ENCODE measurements at regions not wholly inside any gene's neighbourhood (a gene's known extent, or its start where the extent isn't known, plus 50 kb on each side); places are given as distances from the start of the nearest gene placed in this dataset.
A peak's percentile ranks its signal among the peaks of the same experiment; 100 is the strongest.

DNA sequence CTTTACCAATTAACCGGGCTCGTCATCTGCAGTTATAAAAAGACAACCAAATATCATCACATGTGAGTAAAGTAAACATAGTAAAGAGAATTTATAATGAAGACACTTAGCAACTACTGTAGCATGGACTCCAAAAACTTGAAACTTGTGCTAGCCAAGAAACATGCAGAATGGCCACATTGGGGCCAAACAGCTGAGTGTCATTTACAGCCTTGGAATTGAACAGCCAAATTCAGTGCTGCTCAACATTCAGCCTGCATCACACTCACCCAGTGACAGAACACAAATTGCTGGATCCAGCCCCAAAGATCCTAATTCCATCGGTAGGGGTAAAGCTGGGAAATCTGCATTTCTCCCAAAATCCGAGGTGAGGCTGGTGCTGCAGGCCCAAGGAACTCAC is 224.8 kb upstream of the GYPC start:
- H3K9me3 Mint-ChIP-seq, result no peaks in the 10 kb centered on the region
- no peaks in the 10 kb centered on the region for H3K4me1 Mint-ChIP-seq
- ChIA-PET POLR2A (no interaction called here), CTCF (no interaction called here)
- no peak overlapping the region for H3K27ac Mint-ChIP-seq
- H3K4me3 Mint-ChIP-seq, result no peak overlapping the region
- DNase-seq, result no peak
- H3K27me3 Mint-ChIP-seq, result peaks cover 5% of the 10 kb centered on the region
- no peaks in the 10 kb centered on the region for H3K36me3 Mint-ChIP-seq (ENCODE audit: low read depth)

DNA sequence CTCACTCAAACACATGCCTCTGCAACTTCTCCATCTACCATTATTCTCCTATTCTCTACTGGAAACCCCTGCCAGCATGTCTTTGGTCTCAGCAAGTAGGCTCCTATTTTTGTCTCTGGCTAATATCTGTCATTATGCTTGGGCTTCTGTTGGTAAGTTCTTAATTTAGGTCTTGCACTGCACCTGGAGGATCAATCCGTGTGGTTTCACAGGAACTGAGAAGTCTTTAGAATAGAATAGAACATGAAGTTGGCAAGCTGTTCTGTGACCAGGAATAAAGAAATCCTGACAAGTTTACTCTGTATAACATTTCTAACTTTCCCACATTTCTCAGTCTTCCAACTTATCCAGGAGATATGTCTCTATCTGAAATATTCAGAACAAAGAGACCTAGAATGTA is 219.5 kb upstream of the GYPC start:
- DNase-seq, result no peak
- Mint-ChIP-seq H3K27ac (no peak overlapping the region), H3K27me3 (peaks cover 6% of the 10 kb centered on the region), H3K4me1 (no peaks in the 10 kb centered on the region), H3K9me3 (no peaks in the 10 kb centered on the region), H3K4me3 (no peak overlapping the region), H3K36me3 (ENCODE audit: low read depth) (no peaks in the 10 kb centered on the region)
- ChIA-PET POLR2A (no interaction called here), CTCF (no interaction called here)

GRCh38 chr2:126437016-126437415 is 218.9 kb upstream of the GYPC start:
- Mint-ChIP-seq H3K9me3 (no peaks in the 10 kb centered on the region), H3K4me1 (no peaks in the 10 kb centered on the region), H3K36me3 (ENCODE audit: low read depth) (no peaks in the 10 kb centered on the region), H3K27me3 (peaks cover 8% of the 10 kb centered on the region), H3K4me3 (no peak overlapping the region), H3K27ac (no peak overlapping the region)
- POLR2A ChIA-PET, result no interaction called here
- CTCF ChIA-PET, result no interaction called here
- DNase-seq, result no peak

- POLR2A ChIA-PET, result no interaction called here
- H3K4me1 Mint-ChIP-seq, result no peaks in the 10 kb centered on the region
- DNase-seq, result no peak
- H3K27ac Mint-ChIP-seq, result no peak overlapping the region
- CTCF ChIA-PET, result no interaction called here
- peaks cover 9% of the 10 kb centered on the region for H3K27me3 Mint-ChIP-seq
- H3K36me3 Mint-ChIP-seq (ENCODE audit: low read depth), result no peaks in the 10 kb centered on the region
- no peaks in the 10 kb centered on the region for H3K9me3 Mint-ChIP-seq
- H3K4me3 Mint-ChIP-seq, result no peak overlapping the region
These were observed 211.4 kb upstream of the GYPC start for GRCh38 chr2:126444512-126444911.

DNA sequence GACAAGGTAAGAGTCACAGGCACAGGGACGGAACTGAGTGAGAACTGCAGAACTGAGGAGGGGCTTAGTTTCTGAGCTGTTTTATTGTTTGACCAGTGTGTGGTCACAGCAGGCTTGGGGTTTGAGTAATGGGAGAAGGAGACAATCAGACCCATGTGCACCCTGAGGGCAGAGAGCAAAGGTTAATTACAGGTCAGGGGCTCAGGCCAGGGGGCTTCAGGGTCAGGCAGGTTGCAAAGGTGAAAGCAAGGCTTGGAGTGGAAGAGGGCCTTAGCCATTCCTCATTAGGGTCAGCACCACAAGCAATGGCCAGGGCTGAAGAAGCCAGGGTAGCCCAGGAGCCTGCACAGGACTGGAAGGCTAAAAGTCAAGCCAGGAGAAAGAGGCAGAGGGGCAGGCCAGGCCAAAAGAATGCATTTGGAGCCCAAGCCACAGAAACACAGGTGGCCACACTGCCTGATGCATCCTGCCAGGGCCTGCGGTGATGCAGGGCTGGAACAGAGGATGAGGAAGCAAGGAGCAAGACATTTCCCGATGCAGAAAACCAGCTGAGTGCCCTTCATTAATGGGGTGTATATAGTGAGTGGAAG is 209.8 kb upstream of the GYPC start:
- POLR2A ChIA-PET, result no interaction called here
- Mint-ChIP-seq H3K27ac (no peak overlapping the region), H3K9me3 (no peaks in the 10 kb centered on the region), H3K36me3 (ENCODE audit: low read depth) (no peaks in the 10 kb centered on the region), H3K27me3 (peaks cover 7% of the 10 kb centered on the region), H3K4me3 (no peak overlapping the region), H3K4me1 (no peaks in the 10 kb centered on the region)
- CTCF ChIA-PET, result no interaction called here
- no peak for DNase-seq

DNA sequence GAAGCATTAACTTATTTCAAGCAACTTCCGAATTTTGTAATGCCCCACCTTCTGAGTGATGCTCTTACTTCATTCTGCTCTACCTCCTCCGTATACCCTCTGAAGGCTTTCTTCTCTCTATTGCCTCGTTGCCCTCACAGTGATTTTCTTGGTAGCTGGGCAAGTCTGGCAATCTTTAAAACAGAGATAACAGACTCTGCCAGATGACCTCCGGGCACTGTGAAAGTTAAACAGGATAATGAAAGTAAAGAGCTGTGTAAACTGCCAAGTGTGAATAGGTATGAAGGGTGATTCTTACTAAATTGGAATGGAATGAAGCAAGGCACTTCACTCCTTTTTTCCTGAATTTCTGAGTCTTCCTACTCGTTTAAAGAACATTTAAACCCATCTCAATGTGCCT is 207.3 kb upstream of the GYPC start:
- POLR2A ChIA-PET, result no interaction called here
- Mint-ChIP-seq H3K27me3 (peaks cover 4% of the 10 kb centered on the region), H3K9me3 (no peaks in the 10 kb centered on the region), H3K27ac (no peak overlapping the region), H3K4me3 (no peak overlapping the region), H3K4me1 (no peaks in the 10 kb centered on the region), H3K36me3 (ENCODE audit: low read depth) (no peaks in the 10 kb centered on the region)
- CTCF ChIA-PET, result interaction anchor here (0.6 kb wide), 1 partner anchor 507 kb away, joined by 3 read pairs; no protein-coding TSS in a partner anchor
- DNase-seq, result no peak

- Mint-ChIP-seq H3K36me3 (ENCODE audit: low read depth) (no peaks in the 10 kb centered on the region), H3K9me3 (no peaks in the 10 kb centered on the region), H3K4me3 (no peak overlapping the region), H3K4me1 (no peaks in the 10 kb centered on the region), H3K27me3 (peaks cover 4% of the 10 kb centered on the region), H3K27ac (no peak overlapping the region)
- CTCF ChIA-PET, result no interaction called here
- DNase-seq, result no peak
- POLR2A ChIA-PET, result no interaction called here
These were observed 206.3 kb upstream of the GYPC start for GRCh38 chr2:126449677-126450076.

DNA sequence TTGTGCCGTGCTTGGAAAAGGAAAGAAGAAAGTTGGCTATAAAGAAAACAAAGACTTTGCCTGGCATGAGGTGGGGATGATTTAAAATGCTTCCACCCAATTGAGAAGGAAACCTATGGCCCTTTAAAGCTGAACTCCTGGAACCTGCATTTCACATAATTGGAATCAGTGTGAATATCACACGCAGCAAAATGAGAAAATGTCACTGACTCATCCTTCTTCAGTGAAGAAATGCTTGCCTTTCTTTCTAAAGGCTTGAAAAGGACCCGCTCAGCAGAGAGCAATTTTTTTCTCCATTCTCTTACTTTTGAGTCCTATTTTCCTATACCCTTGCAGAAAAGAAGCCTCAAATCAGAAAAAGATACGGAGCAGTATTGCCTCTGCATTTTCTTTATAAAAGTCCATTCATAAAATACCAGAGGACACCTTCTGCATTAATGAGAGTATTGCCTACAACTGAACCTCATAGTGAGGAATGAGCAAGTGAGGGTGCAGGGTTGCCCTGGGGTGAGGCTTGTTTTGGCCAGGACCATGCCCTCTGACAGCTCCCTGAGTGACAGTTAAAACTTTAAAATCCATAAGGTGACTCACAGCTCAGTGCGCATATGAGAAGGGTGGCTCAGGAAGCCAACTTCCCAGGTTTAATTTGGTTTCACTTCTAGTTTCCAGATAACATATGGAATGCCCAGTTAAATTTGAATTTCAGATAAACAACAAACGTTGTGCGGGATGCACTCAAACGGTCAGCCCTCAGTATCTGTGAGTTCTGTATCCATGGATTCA is 191.9 kb upstream of the GYPC start:
- CTCF ChIA-PET, result no interaction called here
- no peaks in the 10 kb centered on the region for H3K9me3 Mint-ChIP-seq
- H3K4me1 Mint-ChIP-seq, result peaks cover 4% of the 10 kb centered on the region
- H3K4me3 Mint-ChIP-seq, result no peak overlapping the region
- H3K27ac Mint-ChIP-seq, result no peak overlapping the region
- POLR2A ChIA-PET, result no interaction called here
- DNase-seq, result no peak
- no peaks in the 10 kb centered on the region for H3K27me3 Mint-ChIP-seq
- H3K36me3 Mint-ChIP-seq (ENCODE audit: low read depth), result no peaks in the 10 kb centered on the region

DNA sequence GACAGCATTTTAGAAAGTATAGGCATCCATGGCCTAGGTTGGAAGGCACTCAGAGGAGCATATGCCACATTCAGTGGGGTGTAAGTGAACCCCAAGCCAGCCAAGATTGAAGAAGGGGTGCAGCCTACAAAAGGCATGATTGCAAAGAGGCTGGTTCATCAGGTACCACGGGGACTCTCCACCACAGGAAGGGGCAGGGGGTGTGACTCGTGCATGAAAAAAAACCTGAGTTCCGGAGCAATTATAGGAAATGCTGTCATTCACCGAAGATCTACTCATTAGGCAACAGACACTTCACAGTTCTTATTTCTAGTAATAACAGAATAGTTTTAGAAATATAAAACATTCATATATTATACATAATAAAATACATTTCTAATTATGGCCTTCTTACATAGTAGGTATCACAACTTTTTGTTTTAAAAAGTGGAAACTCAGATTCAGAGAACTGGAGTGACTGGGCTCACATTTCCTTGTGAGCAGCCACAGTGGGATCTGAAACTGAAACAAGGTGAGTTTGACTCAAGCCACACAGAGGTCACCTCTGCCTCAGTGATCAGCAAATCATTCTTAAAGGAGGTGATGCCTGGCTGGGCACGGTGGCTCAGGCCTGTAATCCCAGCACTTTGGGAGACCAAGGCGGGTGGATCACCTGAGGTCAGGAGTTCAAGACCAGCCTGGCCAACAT is 188.4 kb upstream of the GYPC start:
- H3K27ac Mint-ChIP-seq, result no peak overlapping the region
- ChIA-PET CTCF (interaction anchor here (0.7 kb wide), 1 partner anchor 537 kb away, joined by 3 read pairs; no protein-coding TSS in a partner anchor), POLR2A (no interaction called here)
- H3K27me3 Mint-ChIP-seq, result no peaks in the 10 kb centered on the region
- H3K36me3 Mint-ChIP-seq (ENCODE audit: low read depth), result no peaks in the 10 kb centered on the region
- peaks cover 4% of the 10 kb centered on the region for H3K4me1 Mint-ChIP-seq
- H3K9me3 Mint-ChIP-seq, result no peaks in the 10 kb centered on the region
- peak; percentile 15 for DNase-seq
- no peak overlapping the region for H3K4me3 Mint-ChIP-seq

DNA sequence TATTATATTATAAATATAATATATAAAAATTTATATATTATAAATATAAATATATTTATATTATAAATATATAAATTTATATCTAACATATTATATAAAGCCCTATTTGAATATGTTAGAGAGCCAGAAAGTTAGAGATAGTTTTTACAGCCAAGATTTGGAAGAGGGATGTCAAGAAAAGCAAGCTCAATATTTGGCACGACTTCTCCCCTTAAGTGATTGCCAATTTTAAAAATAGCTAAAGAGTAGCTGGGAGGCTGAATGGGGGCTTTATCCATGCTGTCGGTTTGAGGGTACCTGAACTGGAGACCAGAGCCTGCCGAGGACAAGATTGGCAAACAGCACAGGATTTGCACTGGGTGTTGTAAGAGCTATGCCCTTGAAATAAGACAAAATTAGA is 180.9 kb upstream of the GYPC start:
- CTCF ChIA-PET, result interaction anchor here (0.6 kb wide), 1 partner anchor 751 kb away, joined by 3 read pairs; no protein-coding TSS in a partner anchor
- no peaks in the 10 kb centered on the region for H3K36me3 Mint-ChIP-seq (ENCODE audit: low read depth)

DNA sequence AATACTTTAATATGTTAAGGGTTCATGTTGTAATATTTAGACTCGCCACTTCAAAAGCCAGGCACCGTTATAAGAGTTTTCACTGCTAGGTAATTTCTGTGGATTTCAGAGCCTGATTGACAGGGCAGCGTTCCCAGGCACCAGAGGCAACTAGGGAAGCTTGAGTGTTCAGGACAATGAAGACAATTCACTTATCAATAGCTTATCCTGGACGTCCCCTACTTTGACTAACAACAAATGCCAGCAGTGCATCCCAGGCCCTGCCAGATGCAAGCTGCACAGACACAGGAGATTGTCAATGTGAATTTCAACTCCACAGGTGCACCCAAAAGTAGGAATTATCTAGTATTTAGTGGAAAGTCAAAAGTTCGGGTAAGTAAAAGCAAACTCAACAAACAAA is 179.3 kb upstream of the GYPC start:
- CTCF ChIA-PET, result no interaction called here
- Mint-ChIP-seq H3K4me1 (no peaks in the 10 kb centered on the region), H3K27me3 (peaks cover 11% of the 10 kb centered on the region), H3K9me3 (no peaks in the 10 kb centered on the region), H3K36me3 (ENCODE audit: low read depth) (no peaks in the 10 kb centered on the region), H3K4me3 (no peak overlapping the region), H3K27ac (no peak overlapping the region)
- no peak for DNase-seq
- POLR2A ChIA-PET, result no interaction called here

More for the DNA sequence above, 180.9 kb upstream of the GYPC start:
- POLR2A ChIA-PET, result no interaction called here
- H3K4me1 Mint-ChIP-seq, result no peaks in the 10 kb centered on the region
- H3K9me3 Mint-ChIP-seq, result no peaks in the 10 kb centered on the region
- peaks cover 8% of the 10 kb centered on the region for H3K27me3 Mint-ChIP-seq
- H3K4me3 Mint-ChIP-seq, result no peak overlapping the region
- H3K27ac Mint-ChIP-seq, result no peak overlapping the region
- DNase-seq, result no peak

GRCh38 chr2:126480033-126480432 is 175.9 kb upstream of the GYPC start:
- POLR2A ChIA-PET, result no interaction called here
- no peaks in the 10 kb centered on the region for H3K4me1 Mint-ChIP-seq

DNA sequence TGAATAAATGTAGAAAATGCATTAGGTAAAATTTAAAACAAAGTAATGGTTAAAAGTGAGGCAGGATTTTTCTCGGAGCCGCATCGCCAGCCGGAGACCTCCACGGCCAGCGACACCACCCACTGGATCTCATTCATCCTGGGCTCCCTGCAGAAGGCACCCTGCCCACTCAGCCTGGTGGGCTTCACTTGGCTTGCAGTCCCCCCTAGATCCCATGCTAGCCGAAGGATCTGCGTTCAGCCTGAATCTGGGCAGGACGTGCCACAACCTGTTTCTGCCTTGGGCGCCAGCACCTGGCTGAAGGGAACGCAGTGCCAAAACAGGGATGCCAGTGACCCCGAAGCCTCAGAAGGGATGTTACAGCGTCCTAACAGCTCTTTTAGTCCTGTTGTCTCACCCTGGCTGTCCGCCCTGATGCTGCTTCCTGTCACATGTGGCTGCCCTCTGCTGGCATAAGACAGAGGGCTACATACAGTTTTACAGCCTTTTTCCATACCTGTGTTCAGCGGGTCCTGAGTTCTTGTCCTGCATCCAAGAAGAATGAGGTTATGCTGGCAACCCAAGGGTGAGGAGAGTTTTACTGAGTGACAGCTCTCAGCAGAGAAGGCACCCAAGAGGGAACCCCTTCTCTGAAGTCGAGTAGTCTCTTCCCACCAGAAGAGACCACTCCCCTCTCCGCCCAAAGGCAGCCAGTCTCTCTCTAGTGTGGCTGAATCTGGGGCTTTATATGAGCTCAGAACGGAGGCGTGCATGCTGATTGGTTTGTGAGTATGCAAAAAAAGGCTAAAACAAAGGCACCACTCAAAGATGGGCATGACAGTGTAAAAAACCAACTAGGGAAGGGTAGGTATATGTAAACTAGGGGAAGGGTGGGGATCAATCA is 173.1 kb upstream of the GYPC start:
- H3K4me3 Mint-ChIP-seq, result no peak overlapping the region
- peaks cover 11% of the 10 kb centered on the region for H3K27me3 Mint-ChIP-seq
- POLR2A ChIA-PET, result no interaction called here
- no peak overlapping the region for H3K27ac Mint-ChIP-seq
- no peaks in the 10 kb centered on the region for H3K4me1 Mint-ChIP-seq
- CTCF ChIA-PET, result no interaction called here
- no peaks in the 10 kb centered on the region for H3K9me3 Mint-ChIP-seq
- H3K36me3 Mint-ChIP-seq (ENCODE audit: low read depth), result no peaks in the 10 kb centered on the region
- peak; percentile 20 for DNase-seq

More at GRCh38 chr2:126480033-126480432, 175.9 kb upstream of the GYPC start:
- Mint-ChIP-seq H3K27ac (no peak overlapping the region), H3K9me3 (no peaks in the 10 kb centered on the region), H3K36me3 (ENCODE audit: low read depth) (no peaks in the 10 kb centered on the region), H3K27me3 (peaks cover 7% of the 10 kb centered on the region), H3K4me3 (no peak overlapping the region)
- CTCF ChIA-PET, result no interaction called here
- DNase-seq, result no peak
